IPS-NIHi7 (cell line): ENCODE measurements at regions not wholly inside any gene's neighbourhood (a gene's known extent, or its start where the extent isn't known, plus 50 kb on each side); places are given as distances from the start of the nearest gene placed in this dataset.

Experiments used
- DNase-seq: peaks from one replicate; pipeline ENCODE4 v3.0.0; 2012; ENCODE audit warnings: mixed read lengths; ENCODE audit errors: extremely low spot score

DNA sequence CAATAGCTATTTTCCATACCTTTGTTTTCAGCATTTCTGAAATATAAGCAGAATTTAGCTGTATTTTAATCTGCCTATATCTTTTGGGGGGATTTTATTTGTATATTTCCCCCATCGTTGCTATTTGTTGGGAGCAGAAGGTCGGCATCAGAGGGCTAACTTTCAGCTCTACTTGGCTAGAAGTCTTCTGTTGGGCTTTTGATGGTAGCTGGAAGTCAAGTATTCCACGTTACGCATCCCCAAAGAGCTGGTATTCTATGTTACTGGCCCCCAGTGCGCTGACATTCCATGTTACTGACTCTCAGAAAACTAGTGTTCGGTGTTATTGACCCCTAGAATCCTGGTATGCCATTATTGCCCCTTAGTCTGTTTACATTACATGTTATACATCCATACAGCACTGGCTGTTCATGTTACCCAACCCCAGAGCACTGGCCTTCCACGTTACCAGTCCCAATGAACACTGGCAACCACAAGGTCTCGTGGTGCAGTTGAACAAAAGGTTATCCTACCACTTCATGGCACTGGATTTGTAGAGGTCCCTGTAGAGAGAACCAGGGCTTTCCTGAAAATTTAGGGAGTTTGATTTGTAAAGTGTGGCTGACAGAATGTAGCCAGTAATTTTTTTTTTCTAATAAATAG, 278.1 kb upstream of the CD180 start:
- no peak for DNase-seq

DNA sequence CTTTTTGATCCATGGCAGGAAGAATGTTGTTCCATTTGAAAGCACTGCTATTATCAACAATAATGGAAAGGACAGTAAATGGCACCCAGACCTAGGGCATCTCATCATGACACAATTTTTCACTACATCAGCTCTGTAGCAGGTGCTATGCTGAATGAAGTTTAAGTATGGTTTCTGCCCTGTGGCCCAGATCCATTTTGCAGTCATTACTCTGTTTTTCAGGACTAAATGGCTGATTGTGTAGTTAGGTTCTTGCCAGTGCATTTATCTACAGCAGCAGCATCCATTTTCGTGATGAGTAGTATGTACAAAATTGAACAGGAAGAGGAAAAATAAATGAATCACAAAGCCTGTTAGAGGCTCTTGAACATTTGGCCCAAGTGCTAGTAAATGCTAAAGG, 270.5 kb upstream of the CD180 start:
- DNase-seq, result no peak

DNA sequence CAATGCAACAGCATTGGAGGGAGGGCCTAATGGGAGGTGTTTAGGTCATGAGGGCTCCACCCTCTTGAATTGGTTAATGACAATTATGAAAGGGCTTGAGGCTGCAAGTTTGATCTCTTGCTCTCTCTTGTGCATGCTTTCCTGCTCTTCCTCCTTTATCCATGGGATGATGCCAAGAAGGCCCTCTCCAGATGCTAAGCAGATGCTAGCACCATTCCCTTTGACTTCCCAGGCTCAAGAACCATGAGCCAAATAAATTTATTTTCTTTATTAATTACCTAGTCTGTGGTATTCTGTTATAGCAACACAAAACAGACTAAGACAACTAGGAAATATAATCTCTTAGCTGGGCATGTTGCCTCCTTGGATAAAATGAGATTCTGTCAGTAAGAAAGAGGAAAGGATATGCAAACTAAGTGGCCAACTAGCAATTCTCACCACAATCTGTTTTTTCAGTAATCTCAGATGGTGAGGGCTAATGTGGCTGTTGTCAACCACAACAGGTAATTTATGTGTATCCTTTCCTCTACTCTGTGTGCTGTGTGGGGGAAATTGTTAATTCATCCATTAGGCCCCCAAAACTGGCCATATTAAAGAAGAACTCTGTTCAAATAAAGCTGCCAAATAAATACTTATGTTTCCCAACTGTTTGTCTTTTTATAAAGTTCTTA, 269.1 kb upstream of the CD180 start:
- DNase-seq, result no peak

DNA sequence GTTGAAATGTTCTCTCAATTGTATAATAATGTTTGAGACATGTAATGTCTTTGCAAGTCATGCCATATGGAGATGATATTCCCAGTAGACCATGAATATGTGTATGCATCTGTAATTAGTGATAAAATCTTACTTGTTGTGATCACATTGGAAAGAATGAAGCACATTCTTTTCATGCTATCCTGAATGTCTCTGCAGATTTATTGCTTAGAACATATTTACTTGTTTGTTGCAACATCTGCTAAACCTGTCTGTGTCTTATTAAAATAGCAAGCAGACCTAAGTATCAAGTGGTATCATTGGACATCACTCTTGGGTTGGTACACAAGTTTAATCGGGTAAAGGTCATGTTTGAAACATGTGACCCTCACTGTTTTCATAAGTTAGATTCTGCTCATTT, 265.5 kb upstream of the CD180 start:
- DNase-seq, result no peak

DNA sequence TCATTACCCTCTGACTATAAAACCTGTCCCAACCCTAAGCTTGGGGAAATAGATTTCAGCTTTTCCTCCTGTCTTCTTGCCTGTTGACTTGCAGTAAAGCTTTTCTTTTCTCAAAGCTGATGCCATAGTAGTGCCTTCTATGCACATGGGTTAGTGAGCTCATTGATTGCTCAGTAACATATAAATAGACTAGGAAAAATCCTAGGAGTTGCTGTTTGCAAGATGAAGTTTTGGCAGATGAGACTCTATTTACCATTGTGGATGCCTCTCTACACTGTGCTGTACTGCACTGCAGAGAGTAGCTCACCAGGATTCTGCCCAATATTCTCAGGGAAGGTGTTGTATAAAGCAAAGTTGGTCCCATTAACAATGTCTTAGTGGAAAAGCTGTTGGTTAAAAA, 262.7 kb upstream of the CD180 start:
- DNase-seq, result no peak

DNA sequence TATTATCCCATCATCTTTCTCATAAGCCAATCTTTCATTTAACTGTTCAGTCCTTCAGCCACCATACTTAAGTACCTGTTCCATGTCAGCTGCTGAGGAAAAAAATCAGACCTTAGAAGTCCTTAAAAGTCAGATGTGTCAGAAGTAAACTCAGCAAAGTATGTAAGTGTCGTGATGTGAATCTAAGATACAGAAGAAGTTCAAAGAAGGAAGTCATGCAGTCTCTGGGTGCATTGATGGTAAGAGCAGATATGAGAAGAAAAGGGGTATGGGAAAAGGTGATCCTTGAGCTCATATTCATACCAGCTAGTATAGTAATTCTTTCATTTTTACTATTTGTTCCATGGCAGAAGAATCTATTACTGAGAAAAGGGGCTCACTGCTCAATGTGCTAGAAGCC, 259.4 kb upstream of the CD180 start:
- no peak for DNase-seq

DNA sequence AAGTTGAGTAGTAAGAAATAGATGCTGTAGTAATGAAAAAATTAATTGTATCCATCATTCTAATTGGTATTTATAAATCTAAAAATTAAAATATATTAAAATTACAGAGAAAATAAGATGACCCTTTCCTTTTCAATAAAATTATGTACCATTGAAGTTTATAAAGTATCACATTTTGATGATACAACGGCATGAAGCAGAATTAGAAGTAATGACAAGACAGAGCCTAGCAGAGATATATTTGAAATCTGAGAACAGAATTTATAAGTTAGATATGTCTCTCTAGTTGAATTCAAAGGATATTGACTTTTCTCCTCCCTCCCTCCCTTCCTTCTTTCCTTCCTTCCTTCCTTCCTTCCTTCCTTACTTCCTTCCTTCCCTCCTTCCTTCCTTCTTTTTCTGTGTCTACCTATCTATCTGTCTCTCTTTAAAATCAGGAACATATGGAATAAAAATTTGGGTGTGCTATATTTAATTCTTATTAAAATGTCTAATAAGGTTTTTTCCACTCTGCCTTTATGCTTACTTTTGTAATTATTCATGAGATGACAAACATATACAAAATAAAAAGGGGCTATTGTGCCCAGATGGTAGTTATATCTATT, 258.5 kb upstream of the CD180 start:
- no peak for DNase-seq

DNA sequence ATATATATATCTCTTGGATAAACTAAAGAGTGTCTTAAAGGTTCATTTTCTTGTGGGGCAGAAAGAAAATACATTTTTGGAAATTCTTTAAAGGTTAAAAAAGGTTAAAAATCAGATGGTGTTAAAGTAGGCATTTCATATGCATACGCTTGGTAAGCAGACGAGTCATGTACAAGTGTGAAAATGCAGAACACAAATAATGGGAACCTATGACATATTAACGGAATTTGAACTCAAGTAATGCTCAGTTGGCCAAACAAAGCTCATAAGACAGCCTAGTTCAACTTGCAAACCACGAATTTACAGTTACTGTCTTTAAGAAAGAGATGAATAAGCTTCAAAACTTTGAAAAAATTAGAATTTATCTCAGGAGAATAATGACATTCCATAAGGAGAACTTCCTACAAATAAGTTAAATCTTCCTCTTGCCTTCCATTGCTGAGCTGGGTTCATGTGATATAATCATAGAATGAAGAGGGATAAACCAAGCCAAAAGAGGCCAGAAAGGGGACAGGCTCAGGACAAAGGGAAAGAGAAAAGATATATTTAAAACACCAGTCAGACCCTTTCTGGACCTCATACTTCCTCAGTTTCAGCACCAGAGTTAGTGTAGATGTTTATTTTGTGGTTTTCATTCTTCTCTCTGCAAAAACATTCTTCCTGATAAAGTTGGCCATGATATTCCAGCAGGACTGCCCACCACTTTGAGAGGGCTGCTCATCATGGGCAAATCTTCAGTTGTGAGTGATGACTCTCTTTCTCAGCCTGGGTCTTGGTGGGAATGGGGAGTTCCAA, 256.7 kb upstream of the CD180 start:
- no peak for DNase-seq

DNA sequence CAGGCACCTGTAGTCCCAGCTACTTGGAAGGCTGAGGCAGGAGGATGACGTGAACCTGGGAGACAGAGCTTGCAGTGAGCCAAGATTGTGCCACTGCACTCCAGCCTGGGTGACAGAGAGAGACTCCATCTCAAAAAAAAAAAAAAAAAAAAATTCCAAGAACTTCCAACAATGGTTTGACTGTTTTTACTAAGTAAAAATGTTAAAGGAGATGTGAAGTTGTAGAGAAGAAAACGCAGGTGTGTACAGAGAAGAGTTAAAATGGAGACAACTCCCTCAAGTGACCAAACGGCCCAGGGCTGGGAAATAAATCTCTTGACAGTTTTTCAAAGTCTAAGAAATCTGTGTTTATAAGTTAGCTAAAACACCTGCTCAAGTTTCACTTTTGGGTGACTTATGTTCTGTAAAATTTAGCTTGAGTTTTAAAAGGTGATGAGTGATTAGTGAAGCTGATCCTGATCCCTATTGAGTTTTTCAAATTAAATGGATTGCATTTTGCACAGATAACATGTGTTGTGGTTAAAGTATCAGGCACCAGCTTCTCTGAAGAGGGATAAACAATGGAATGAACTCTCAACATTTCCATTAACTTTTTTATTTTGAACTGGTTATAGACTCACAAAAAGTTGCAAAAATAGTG, 255.2 kb upstream of the CD180 start:
- DNase-seq, result no peak

DNA sequence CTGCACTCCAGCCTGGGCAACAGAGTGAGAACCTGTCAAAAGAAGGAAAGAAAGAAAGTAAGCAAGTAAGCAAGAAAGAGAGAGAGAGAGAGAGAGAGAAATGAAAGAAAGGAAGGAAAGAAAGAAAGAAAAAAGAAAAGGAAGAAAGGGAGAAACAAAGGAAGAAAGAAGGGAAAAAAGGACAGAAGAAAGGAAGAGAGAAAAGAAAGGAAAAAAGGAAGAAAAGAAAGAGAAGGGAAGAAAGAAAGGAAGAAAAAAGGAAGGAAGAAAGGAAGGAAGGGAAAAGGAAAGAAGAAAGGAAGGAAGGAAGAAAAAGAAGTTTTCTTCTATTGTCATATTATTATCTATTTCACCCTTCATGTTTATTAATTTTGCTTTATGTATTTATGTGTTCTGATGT, 251.1 kb upstream of the CD180 start:
- no peak for DNase-seq

DNA sequence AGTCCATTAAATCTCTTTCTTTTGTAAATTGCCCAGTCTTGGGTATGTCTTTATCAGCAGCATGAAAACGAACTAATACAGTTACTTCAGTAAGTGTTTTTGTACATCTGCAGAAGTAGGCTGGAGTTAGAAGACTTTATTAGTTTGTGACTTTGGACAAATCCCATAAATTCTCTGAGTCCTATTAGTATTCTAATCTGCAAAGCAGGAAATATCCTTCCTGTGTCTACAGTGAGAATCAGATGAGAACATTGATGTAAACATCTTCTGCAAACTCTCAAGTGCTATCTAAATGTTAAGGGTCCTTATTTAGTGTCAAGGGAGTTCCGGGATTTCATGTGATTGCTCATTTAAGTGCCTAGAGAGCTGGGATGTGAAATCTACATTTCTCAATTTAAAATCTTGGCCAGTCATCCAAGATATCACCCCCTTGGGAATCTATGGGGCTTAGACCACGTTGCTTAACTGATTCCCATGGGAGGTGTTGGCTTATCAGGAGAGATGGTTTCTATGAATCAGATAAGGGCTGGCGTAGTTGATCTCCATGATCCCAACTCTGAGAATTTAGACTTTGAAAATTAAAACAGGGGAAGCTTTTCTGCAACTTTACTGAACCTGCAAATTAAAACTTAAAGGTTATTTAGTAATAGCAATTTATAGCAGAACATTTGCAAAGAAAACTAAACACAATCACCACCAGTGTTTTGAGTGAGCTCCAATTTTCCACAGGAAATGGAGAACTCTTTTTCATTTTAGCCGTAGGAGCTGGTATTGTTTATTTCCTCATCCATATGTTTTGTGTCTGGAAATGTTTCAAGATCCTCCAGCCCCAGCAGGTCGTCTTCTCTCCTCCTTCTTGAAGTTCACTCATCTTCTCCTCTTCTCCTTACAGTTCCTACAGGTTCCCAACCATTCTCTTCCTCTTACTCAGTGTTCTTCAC, 241.6 kb upstream of the CD180 start:
- DNase-seq, result no peak

DNA sequence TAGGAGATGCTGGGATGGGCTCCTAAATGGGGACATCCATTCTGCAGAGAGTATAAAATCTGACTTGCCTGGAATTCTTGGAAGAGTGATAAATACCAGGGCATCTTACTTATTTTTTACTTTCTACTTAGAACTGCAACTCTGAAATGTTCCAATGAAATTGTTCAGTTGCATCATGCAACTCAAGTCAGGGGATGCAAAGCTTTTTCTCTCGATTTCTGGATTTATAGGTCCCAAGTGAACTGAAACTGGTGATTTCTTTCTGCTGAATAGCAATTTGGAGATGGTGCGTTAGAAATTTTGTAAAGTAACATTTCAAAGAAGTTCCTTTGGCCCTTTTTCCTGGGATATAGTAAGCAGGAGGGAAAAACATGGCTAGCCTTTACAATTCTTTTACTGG, 238.4 kb upstream of the CD180 start:
- DNase-seq, result no peak

DNA sequence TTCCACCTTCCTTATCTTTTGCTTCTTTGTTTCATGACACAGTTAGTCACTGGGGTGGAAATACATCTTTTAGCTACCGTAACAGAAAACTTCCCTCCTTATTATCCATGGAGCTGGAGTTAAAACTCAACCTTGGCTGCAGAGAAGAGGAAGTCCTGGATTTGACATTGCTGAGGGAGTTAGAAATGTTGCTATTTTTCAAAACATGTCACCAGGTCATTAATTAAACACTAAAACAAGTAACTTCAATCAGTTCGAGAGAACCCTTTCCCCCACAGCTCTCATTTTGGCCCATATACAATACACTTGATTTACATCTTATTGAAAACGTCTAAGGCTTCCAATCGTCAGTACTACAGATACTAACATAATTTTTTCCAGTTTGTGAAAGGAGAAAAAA, 237.9 kb upstream of the CD180 start:
- DNase-seq, result no peak

DNA sequence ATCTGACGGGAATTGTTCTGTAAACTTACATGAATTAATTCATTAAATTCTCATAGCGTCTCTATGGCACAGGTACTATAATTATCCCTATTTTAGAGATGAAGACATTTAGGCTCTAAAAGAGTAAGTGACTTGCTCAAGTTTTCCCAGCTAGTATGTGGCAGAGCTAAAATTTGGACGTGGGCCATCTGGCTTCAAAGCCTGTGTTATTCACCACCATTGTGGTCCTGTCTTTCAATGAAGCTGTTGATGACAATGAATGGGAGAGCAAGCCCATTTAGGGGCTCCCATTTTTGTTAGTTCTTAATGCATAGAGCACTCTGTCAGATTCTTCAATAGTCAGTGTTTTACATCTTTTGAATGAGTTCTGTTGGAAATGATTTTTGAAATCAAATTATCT, 236.0 kb upstream of the CD180 start:
- no peak for DNase-seq

DNA sequence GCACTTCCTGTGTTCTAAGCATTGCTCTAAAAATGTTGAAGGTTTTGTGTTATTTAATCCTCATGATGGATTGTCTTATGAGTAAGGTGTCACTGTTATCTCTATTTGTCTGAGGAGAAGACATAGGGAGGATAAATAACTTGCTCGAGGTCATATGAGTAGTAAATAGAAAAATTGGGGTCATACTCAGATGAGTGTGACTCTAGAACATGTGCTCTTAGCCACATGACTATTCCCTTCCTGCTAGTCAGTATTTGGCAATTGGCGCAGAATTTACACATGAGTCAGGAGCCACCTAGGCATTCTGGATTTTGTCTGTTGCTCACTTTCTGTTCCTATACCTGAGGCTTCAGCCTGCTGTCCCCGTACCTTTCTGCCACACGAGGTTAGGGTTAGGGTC, 234.6 kb upstream of the CD180 start:
- no peak for DNase-seq

DNA sequence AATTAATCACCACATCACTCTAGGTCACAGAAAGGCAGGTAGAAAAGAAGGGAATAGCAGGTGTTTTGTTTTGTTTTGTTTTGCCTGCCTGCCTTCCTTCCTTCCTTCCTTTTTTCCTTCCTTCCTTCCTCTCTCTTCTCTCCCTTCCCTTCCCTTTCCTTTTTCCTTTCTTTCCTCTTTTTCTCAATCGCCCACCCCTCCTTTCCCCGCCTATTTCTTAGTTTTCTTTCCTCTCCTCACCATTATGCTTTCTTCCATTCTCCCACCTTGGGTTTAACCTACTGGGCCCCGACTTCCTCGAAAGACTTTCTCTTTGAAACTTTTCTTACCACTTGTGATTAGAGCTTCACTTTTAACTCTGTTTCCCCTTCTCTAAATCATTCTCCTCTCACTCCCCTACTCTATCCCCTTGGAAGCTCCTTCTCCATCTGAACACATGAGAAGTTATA, 231.3 kb upstream of the CD180 start:
- no peak for DNase-seq

DNA sequence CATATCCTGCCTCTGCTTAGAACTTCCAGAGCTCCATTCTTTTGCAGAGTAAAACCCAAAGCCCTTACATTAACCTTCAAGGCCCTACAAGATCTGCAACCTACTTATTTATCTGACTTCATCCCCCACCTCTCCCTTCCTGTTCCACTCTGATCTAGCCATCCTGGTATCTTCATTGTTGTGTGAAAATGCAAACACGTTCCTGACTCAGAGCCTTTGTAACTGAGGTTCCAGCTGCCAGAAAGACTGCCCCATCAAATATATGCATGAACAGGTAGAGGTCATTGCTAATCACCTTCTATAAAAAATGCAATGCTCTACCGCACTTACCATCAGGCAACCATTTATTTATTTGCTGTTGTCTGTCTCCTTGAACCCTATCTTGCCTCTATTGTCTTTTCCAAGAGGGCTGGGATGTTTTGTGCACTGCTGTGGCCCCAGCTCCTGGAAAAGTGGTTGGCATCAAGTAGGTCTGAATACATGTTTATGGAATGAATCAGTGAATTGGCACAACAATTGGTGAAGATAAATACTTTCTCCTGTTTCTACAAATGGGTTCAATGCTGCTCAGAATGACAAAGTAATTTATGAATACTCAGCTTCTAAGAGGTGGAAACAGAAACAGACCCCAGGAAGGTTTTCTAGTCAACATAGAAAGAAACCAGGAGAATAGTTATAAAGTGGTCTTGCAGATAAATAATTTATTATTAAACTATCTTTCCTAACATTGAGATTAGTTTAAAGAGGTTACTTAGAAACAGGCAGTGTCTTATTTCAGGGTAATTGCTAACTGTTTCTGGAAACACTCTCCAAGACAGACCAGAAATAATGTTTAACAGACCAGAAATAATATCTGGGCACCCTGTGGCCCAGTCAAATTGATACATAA, 230.6 kb upstream of the CD180 start:
- no peak for DNase-seq

DNA sequence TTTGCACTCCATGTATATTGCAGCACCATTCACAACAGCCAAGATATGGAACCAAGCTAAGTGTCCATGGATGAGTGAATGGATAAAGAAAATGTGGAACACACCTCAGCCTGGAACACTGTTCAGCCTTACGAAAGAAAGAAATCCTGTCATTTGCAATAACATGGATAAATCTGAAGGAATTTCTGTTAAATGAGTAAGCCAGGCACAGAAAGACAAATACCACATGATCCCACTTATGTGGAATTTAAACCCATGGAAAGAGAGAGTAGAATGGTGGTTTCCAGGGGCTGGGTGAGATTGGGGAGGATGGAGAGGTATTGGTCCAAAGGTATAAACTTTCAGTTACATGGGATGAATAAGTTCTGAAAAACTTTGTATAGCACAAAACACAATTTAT, 228.9 kb upstream of the CD180 start:
- DNase-seq, result no peak

DNA sequence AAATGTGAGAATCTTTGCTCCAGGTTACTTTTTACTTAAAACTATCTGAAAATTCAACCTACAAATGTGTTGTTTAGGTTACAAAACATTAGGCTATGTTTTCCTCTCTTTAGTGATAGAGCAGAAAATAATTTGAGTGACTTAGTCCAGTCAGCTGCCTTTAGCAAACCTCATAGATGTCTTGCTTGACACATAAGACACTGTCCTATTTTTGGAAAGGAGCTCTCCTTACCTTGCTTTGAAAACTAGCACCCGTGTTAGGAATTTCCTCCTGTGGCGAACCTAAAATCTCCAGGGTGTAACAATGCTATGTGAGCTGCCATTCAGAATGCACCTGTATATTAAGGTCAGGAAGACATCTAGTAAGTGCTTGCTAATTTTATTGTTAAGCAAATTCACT, 221.2 kb upstream of the CD180 start:
- DNase-seq, result no peak

DNA sequence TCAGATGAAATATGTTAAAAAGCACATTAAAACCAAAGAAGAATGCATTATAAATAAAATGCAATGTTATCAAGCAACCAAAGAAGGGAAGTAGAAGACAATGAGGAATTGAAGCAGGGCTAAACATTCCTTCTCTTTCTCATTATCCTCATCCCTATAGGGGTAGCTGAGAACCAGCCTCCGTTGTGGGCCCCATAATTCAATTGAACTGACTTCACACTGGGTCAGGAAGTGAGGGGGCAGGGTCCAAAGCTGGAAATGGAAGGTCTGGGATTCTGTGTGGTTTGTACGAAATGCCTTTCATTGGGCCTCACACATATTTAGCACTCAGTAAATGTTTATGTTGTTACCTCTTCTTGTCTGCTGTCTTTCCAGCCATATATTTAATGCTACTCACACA, 220.4 kb upstream of the CD180 start:
- no peak for DNase-seq
